Keratinocyte (primary cell): ENCODE measurements at regions not wholly inside any gene's neighbourhood (a gene's known extent, or its start where the extent isn't known, plus 50 kb on each side); places are given as distances from the start of the nearest gene placed in this dataset.

ENCODE experiments used
- DNase-seq: peaks from one replicate; pipeline ENCODE4 v3.0.0-alpha.2; 2011; ENCODE audit warnings: low read depth, missing footprints, low spot score
- FAIRE-seq: peaks from 2 replicates; lab custom pipeline; 2011; peaks lifted over from hg19 to GRCh38; lab: Jason Lieb, UNC
- H2AFZ ChIP-seq: 2 replicates; pipeline ENCODE4 v1.6.0; 2012; ENCODE audit warnings: low read length, control low read depth, inconsistent platforms; ENCODE audit not compliant: control insufficient read depth
- H3K27ac ChIP-seq: 2 replicates; pipeline ENCODE4 v1.5.1; 2011; ENCODE audit warnings: low read length; ENCODE audit not compliant: control insufficient read depth, insufficient read depth
- H3K27me3 ChIP-seq: 3 replicates; pipeline ENCODE4 v1.6.0; 2011; ENCODE audit warnings: low read length; ENCODE audit not compliant: control insufficient read depth, insufficient read depth; ENCODE audit errors: extremely low read depth
- H3K36me3 ChIP-seq, 2 experiments: 2 replicates in 1 of 2; 3 replicates in 1 of 2; pipeline ENCODE4 v1.5.1; 2011; ENCODE audit warnings: low read length in 2 of 2, mild to moderate bottlenecking in 1 of 2; ENCODE audit not compliant: control insufficient read depth in 2 of 2, insufficient read depth in 2 of 2; ENCODE audit errors: extremely low read depth in 1 of 2
- H3K4me1 ChIP-seq: 3 replicates; pipeline ENCODE4 v1.5.1; 2011; ENCODE audit warnings: low read length; ENCODE audit not compliant: control insufficient read depth, insufficient read depth; ENCODE audit errors: extremely low read depth
- H3K4me2 ChIP-seq: 3 replicates; pipeline ENCODE4 v1.6.0; 2011; ENCODE audit warnings: low read depth, low read length; ENCODE audit not compliant: control insufficient read depth, insufficient read depth; ENCODE audit errors: extremely low read depth
- H3K4me3 ChIP-seq, 3 experiments: fragments of 200-600 bp in 1 of 3; sonication (generic) in 1 of 3; 2 replicates in 2 of 3; 3 replicates in 1 of 3; pipeline ENCODE4 v1.5.1; 2011 to 2016; ENCODE audit warnings: low read length in 3 of 3, mild to moderate bottlenecking in 3 of 3, control low read depth in 2 of 3, inconsistent platforms in 1 of 3, low read depth in 1 of 3, mixed read lengths in 1 of 3, mixed run types in 1 of 3, moderate library complexity in 1 of 3; ENCODE audit not compliant: control insufficient read depth in 2 of 3, insufficient read depth in 2 of 3; ENCODE audit errors: extremely low read depth in 1 of 3
- H3K79me2 ChIP-seq: 2 replicates; pipeline ENCODE4 v1.6.0; 2012; ENCODE audit warnings: low read length; ENCODE audit not compliant: control insufficient read depth, insufficient read depth
- H3K9ac ChIP-seq: 3 replicates; pipeline ENCODE4 v1.6.0; 2011; ENCODE audit warnings: low read length; ENCODE audit not compliant: control insufficient read depth, insufficient read depth; ENCODE audit errors: extremely low read depth
- H3K9me1 ChIP-seq: 3 replicates; pipeline ENCODE4 v1.6.0; 2011; ENCODE audit warnings: low read length; ENCODE audit not compliant: control insufficient read depth, insufficient read depth; ENCODE audit errors: extremely low read depth
- H3K9me3 ChIP-seq: 2 replicates; pipeline ENCODE4 v1.5.1; 2012; ENCODE audit warnings: low read depth, low read length; ENCODE audit not compliant: control insufficient read depth
- H4K20me1 ChIP-seq: 3 replicates; pipeline ENCODE4 v1.6.0; 2011; ENCODE audit warnings: low read length; ENCODE audit not compliant: control insufficient read depth, insufficient read depth; ENCODE audit errors: extremely low read depth
- CTCF ChIP-seq, 3 experiments: IDR thresholded peaks in 1 of 3; conservative IDR thresholded peaks in 1 of 3; optimal IDR thresholded peaks in 1 of 3; 2 replicates in 2 of 3; 3 replicates in 1 of 3; pipeline versions ENCODE3 to v1.5.1; 2011; ENCODE audit warnings: low read length in 3 of 3, mild to moderate bottlenecking in 3 of 3, moderate library complexity in 2 of 3, control low read depth in 1 of 3, inconsistent platforms in 1 of 3; ENCODE audit not compliant: insufficient read depth in 2 of 3; ENCODE audit errors: extremely low read depth in 1 of 3
- EZH2 ChIP-seq: IDR thresholded peaks from one replicate; pipeline ENCODE4 v1.6.1; 2012; ENCODE audit warnings: inconsistent platforms, mild to moderate bottlenecking, low read length, moderate library complexity
- dilution Hi-C: fragments of 300-500 bp; cut with MboI; formaldehyde crosslinking; loops from one replicate; pipeline ENCODE4 v1.7.0; 2020; ENCODE audit warnings: low sequenced_read_pairs; ENCODE audit not compliant: extremely low pct_ligation_motif_present

- TF ChIP-seq CTCF (optimal IDR thresholded peaks at IDR 0.05 in 1 of 3, IDR thresholded peaks at IDR 0.05 in 1 of 3, conservative IDR thresholded peaks at IDR 0.05 in 1 of 3; ENCODE audit: extremely low read depth in 1 of 3, insufficient read depth in 2 of 3, low read length in 3 of 3) (no peak), EZH2 (no peak)
- FAIRE-seq (no peak), DNase-seq (no peak)
- Histone ChIP-seq H3K79me2 (no peaks in the 10 kb centered on the region), H3K4me2 (no peak overlapping the region), H3K4me3 (no peak overlapping the region), H2AFZ (no peak overlapping the region), H3K27me3 (no peaks in the 10 kb centered on the region), H3K27ac (no peak overlapping the region), H3K9me1 (no peaks in the 10 kb centered on the region), H3K36me3 (no peaks in the 10 kb centered on the region), H3K9me3 (peaks cover 2% of the 10 kb centered on the region), H3K9ac (no peak overlapping the region), H3K4me1 (no peaks in the 10 kb centered on the region), H4K20me1 (no peaks in the 10 kb centered on the region)
- dilution Hi-C loops = no loop called here
Measured at GRCh38 chr22:47384977-47385376, 622.5 kb downstream of the TBC1D22A start.

- H3K4me1 ChIP-seq = no peaks in the 10 kb centered on the region
Measured at GRCh38 chr22:47382164-47382890, 619.9 kb downstream of the TBC1D22A start.

More at GRCh38 chr22:47382164-47382890, 619.9 kb downstream of the TBC1D22A start:
- no peak overlapping the region for H3K9ac ChIP-seq
- H3K9me3 ChIP-seq = peaks cover 3% of the 10 kb centered on the region
- no peak for DNase-seq
- H3K4me3 ChIP-seq = no peak overlapping the region
- H4K20me1 ChIP-seq = no peaks in the 10 kb centered on the region
- dilution Hi-C loops = no loop called here
- H3K36me3 ChIP-seq = no peaks in the 10 kb centered on the region
- no peaks in the 10 kb centered on the region for H3K9me1 ChIP-seq
- FAIRE-seq = no peak
- no peaks in the 10 kb centered on the region for H3K27me3 ChIP-seq
- H2AFZ ChIP-seq = no peak overlapping the region
- H3K27ac ChIP-seq = no peak overlapping the region
- TF ChIP-seq EZH2 (no peak), CTCF (optimal IDR thresholded peaks at IDR 0.05 in 1 of 3, IDR thresholded peaks at IDR 0.05 in 1 of 3, conservative IDR thresholded peaks at IDR 0.05 in 1 of 3; ENCODE audit: extremely low read depth in 1 of 3, insufficient read depth in 2 of 3, low read length in 3 of 3) (no peak)
- H3K4me2 ChIP-seq = no peak overlapping the region
- no peaks in the 10 kb centered on the region for H3K79me2 ChIP-seq
